ENCODE measurements at regions not wholly inside any gene's neighbourhood (a gene's known extent, or its start where the extent isn't known, plus 50 kb on each side); places are given as distances from the start of the nearest gene placed in this dataset.

DNA sequence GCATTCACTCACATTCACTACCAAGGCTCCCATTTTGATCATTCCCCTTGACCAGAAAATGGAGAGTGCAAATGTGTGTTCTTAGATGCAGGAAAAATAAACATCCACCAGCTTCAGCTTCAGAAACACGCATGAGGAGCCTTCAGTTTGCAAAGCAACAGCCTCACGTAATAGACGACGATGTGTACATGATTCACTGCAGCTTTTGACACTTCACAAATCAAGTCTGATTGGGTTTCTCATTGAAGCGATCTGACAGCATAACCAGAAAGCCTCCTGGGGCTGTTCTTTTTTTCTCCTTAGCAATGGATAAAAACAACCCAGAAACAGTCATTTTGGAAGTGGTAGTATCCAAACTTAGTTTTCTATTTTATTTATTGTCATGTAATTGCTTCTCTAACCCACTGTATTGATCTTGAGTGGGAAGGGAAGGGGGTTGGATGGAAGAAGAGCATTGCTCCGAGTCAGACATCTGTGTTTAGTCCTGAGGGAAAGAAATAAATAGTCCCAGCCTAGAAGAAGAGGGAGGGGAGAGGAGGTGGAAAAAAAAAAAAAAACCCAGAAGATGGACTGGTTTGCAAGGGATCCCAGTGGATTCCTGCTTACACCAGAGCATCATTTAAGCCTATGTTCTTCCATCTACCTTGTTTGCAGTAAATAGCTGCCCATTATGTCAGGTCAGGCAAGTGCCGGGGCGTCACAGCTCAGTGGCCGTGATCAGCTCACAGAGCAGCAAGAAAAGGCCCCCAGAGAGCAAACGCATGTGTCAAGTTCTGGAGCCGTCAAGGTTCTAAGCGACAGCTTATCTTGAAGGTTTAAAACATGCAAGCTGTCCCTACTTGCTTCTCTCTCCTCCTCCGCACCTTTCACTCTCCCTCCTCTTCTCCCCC, 190.2 kb upstream of the SNX2 start (continued):
- TF ChIP-seq, protein P1, sequence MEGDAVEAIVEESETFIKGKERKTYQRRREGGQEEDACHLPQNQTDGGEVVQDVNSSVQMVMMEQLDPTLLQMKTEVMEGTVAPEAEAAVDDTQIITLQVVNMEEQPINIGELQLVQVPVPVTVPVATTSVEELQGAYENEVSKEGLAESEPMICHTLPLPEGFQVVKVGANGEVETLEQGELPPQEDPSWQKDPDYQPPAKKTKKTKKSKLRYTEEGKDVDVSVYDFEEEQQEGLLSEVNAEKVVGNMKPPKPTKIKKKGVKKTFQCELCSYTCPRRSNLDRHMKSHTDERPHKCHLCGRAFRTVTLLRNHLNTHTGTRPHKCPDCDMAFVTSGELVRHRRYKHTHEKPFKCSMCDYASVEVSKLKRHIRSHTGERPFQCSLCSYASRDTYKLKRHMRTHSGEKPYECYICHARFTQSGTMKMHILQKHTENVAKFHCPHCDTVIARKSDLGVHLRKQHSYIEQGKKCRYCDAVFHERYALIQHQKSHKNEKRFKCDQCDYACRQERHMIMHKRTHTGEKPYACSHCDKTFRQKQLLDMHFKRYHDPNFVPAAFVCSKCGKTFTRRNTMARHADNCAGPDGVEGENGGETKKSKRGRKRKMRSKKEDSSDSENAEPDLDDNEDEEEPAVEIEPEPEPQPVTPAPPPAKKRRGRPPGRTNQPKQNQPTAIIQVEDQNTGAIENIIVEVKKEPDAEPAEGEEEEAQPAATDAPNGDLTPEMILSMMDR (IDR thresholded peaks at IDR 0.05 in 2 of 3, conservative IDR thresholded peaks at IDR 0.05 in 1 of 3; ENCODE audit: borderline replicate concordance in 1 of 3, insufficient read depth in 1 of 3, low read depth in 2 of 3, low read length in 2 of 3) = no peak
- TF ChIP-seq RAD21 (IDR thresholded peaks at IDR 0.05; ENCODE audit: low read depth) (no peak), POLR2A (IDR thresholded peaks at IDR 0.05; ENCODE audit: borderline replicate concordance, extremely low read depth, insufficient read depth, insufficient read length) (no peak), EZH2 (IDR thresholded peaks at IDR 0.05) (no peak), ZNF274 (IDR thresholded peaks at IDR 0.05; ENCODE audit: low read depth, low read length) (no peak), EGR1 (IDR thresholded peaks at IDR 0.05; ENCODE audit: low read depth) (no peak)
- TF ChIP-seq, protein P2, sequence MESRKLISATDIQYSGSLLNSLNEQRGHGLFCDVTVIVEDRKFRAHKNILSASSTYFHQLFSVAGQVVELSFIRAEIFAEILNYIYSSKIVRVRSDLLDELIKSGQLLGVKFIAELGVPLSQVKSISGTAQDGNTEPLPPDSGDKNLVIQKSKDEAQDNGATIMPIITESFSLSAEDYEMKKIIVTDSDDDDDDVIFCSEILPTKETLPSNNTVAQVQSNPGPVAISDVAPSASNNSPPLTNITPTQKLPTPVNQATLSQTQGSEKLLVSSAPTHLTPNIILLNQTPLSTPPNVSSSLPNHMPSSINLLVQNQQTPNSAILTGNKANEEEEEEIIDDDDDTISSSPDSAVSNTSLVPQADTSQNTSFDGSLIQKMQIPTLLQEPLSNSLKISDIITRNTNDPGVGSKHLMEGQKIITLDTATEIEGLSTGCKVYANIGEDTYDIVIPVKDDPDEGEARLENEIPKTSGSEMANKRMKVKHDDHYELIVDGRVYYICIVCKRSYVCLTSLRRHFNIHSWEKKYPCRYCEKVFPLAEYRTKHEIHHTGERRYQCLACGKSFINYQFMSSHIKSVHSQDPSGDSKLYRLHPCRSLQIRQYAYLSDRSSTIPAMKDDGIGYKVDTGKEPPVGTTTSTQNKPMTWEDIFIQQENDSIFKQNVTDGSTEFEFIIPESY (IDR thresholded peaks at IDR 0.05; ENCODE audit: extremely low read depth, insufficient replicate concordance, low read length) = no peak

DNA sequence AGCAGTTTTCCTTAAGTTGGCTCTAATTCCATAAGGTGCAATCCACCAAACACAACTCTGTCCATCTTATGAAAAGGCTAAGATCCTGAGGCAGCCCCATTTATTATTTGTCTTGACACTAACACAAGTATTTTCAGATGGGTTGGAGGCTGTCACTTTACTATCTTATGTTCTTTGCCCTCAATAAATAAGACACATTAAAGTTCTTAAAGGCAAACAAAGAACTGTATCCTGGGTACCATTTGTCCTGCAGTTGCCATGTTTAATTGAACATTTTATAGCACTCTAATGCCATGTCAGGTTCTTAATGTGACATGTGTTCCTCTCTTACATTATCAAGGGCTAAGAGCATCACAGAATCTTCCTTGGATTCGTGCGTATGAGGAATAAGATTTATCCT, 189.5 kb upstream of the SNX2 start:
- ChIA-PET CTCF (no interaction called here), POLR2A (no interaction called here), RAD21 (ENCODE audit: low non-redundant PET in 1 of 2, low total read pairs in 2 of 2, uncharacterized antibody in 2 of 2, unreplicated experiment in 2 of 2) (no interaction called here)
- DNase-seq (ENCODE audit: low read depth, low spot score) = no peak
- Histone ChIP-seq H3K4me1 (ENCODE audit: control insufficient read depth in 1 of 2, insufficient read depth in 2 of 2, low read length in 2 of 2) (no peaks in the 10 kb centered on the region), H4K20me1 (ENCODE audit: insufficient read depth) (no peaks in the 10 kb centered on the region), H3K36me3 (ENCODE audit: control insufficient read depth in 1 of 2, insufficient read depth in 2 of 2, low read length in 2 of 2) (no peaks in the 10 kb centered on the region), H3K27ac (ENCODE audit: low read depth, low read length) (no peak overlapping the region), H2AFZ (ENCODE audit: low read depth, low read length, poor library complexity, severe bottlenecking) (no peak overlapping the region), H3K9ac (ENCODE audit: low read length) (no peak overlapping the region), H3K79me2 (ENCODE audit: insufficient read depth, low read length) (no peaks in the 10 kb centered on the region), H3K9me3 (ENCODE audit: control insufficient read depth in 1 of 2, insufficient read depth in 1 of 2, low read depth in 1 of 2, low read length in 2 of 2) (no peaks in the 10 kb centered on the region), H3K9me2 (ENCODE audit: insufficient read depth) (no peaks in the 10 kb centered on the region), H3K4me2 (ENCODE audit: low read length) (no peak overlapping the region), H3K4me3 (replicated peaks in 1 of 2; ENCODE audit: low read depth in 1 of 2, low read length in 2 of 2) (no peak overlapping the region), H3K27me3 (ENCODE audit: insufficient read depth, low read length) (no peaks in the 10 kb centered on the region)
- no TSS peak for BruUV-seq (replicated peaks)
- intact Hi-C loops (cut with micrococcal nuclease) = no loop called here
- ATAC-seq = no peak
- TF ChIP-seq EZH2 (IDR thresholded peaks at IDR 0.05) (no peak), POLR2AphosphoS5 (IDR thresholded peaks at IDR 0.05; ENCODE audit: low read depth, low read length) (no peak)
